ENCODE measurements at regions not wholly inside any gene's neighbourhood (a gene's known extent, or its start where the extent isn't known, plus 50 kb on each side); places are given as distances from the start of the nearest gene placed in this dataset.

DNA sequence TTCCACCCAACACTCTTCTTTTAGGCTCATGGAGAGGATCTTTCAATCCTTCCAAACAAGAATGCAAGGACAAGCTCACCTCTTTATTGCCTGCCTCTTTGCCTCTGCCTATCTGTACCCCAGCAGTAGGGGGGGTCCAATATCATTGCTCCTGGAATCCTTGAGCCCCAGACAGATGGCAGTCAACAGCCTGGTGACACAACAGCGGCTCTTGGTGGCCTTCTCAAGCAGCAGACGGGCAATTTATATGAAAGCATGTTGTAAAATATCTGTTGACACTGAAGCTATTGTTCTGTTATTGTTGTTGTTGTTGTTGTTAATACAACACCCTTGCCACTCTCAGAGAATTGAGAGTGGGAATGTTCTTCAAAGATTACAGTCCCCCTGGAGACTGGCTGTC, 480.0 kb upstream of the CADM1 start:
- Mint-ChIP-seq H3K4me3 (no peak overlapping the region), H3K4me1 (peaks cover 31% of the 10 kb centered on the region), H3K36me3 (ENCODE audit: low read depth) (no peaks in the 10 kb centered on the region), H3K9me3 (no peaks in the 10 kb centered on the region), H3K27ac (ENCODE audit: unreplicated experiment) (no peak overlapping the region), H3K27me3 (ENCODE audit: low read depth) (no peaks in the 10 kb centered on the region)
- TF ChIP-seq, protein P1, sequence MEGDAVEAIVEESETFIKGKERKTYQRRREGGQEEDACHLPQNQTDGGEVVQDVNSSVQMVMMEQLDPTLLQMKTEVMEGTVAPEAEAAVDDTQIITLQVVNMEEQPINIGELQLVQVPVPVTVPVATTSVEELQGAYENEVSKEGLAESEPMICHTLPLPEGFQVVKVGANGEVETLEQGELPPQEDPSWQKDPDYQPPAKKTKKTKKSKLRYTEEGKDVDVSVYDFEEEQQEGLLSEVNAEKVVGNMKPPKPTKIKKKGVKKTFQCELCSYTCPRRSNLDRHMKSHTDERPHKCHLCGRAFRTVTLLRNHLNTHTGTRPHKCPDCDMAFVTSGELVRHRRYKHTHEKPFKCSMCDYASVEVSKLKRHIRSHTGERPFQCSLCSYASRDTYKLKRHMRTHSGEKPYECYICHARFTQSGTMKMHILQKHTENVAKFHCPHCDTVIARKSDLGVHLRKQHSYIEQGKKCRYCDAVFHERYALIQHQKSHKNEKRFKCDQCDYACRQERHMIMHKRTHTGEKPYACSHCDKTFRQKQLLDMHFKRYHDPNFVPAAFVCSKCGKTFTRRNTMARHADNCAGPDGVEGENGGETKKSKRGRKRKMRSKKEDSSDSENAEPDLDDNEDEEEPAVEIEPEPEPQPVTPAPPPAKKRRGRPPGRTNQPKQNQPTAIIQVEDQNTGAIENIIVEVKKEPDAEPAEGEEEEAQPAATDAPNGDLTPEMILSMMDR (conservative IDR thresholded peaks at IDR 0.05) = no peak
- no peak for DNase-seq (ENCODE audit: low read depth, low spot score)

DNA sequence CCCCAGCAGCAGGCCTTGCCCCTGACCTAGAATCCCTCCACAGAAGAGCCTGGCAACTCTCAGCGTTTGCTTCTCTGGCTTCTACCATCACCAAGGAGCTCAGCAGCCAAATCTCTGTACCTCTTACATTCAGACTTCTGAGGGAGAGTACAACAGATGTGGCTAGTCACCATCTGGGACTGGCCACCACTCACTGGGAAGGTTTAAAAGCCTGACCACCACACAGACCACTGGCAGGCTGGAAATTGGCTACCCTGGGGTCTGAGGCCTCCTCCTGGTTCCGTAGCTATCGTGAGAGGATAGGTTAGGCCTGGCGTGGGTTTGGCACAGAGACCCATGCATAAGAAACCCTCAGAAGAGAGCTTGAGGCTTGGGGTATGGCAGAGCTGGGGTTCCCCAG, 478.5 kb upstream of the CADM1 start:
- Mint-ChIP-seq H3K36me3 (ENCODE audit: low read depth) (no peaks in the 10 kb centered on the region), H3K4me3 (peak overlapping the region; percentile 13), H3K27me3 (ENCODE audit: low read depth) (no peaks in the 10 kb centered on the region), H3K9me3 (no peaks in the 10 kb centered on the region), H3K4me1 (peaks cover 27% of the 10 kb centered on the region), H3K27ac (ENCODE audit: unreplicated experiment) (peak overlapping the region; percentile 37)
- TF ChIP-seq, protein P1 (conservative IDR thresholded peaks at IDR 0.05) = no peak
- DNase-seq (ENCODE audit: low read depth, low spot score) = no peak

DNA sequence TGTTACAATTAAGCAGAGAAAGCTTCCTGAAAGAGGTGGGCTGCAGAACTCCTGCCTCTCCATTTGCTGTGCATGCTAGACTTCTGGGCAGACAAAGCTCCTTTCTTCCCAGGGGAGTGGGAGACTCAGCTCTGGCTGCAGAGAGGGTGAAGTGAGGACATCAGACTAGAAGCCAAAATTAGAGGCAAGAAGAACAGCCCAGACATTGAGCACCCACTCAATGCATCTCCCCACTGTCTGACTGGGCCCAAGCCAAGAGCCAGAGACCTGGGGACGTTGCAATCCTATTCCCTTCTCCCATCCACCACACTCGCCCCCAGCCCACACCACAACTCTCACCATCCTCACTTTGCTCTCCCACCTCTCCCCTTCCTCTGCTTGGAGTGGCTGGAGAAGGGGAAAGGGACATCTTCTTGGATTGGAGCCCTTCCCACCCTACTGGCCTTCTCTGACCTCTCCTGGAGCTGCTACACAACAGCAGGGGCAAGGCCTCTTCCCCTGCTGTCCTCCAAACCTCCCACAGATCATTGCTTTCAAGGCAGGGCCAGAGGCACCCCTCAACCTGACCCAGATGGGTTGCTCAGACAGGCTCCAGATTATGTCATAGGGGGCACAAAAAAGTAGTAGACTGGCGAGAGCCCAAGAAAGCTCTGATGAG, 477.7 kb upstream of the CADM1 start:
- Mint-ChIP-seq H3K4me3 (peak overlapping the region; percentile 13), H3K9me3 (no peaks in the 10 kb centered on the region), H3K4me1 (peaks cover 31% of the 10 kb centered on the region), H3K27ac (ENCODE audit: unreplicated experiment) (no peak overlapping the region), H3K27me3 (ENCODE audit: low read depth) (no peaks in the 10 kb centered on the region), H3K36me3 (ENCODE audit: low read depth) (no peaks in the 10 kb centered on the region)
- DNase-seq (ENCODE audit: low read depth, low spot score) = no peak
- TF ChIP-seq, protein P1 (conservative IDR thresholded peaks at IDR 0.05) = no peak

DNA sequence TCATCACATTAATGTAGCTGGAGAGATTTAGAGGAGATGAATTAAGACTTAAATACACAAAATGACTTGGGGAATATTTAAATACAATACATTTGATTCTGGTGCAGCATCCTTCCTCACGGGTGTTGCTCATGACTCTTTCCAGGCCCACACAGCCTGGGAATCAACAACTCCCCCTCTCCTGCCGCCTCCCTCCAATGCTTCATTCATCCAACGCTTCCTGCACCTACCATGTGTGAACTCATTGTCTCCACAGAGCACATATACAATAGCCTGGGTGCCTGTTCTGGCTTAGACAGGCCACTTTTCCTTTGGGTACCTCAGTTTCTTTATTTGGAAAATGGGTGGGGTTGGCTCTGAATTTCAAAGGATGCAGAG, 476.9 kb upstream of the CADM1 start:
- Mint-ChIP-seq H3K9me3 (no peaks in the 10 kb centered on the region), H3K27me3 (ENCODE audit: low read depth) (no peaks in the 10 kb centered on the region), H3K27ac (ENCODE audit: unreplicated experiment) (no peak overlapping the region), H3K4me1 (peaks cover 37% of the 10 kb centered on the region), H3K4me3 (no peak overlapping the region), H3K36me3 (ENCODE audit: low read depth) (no peaks in the 10 kb centered on the region)
- no peak for DNase-seq (ENCODE audit: low read depth, low spot score)
- TF ChIP-seq, protein P1 (conservative IDR thresholded peaks at IDR 0.05) = no peak

DNA sequence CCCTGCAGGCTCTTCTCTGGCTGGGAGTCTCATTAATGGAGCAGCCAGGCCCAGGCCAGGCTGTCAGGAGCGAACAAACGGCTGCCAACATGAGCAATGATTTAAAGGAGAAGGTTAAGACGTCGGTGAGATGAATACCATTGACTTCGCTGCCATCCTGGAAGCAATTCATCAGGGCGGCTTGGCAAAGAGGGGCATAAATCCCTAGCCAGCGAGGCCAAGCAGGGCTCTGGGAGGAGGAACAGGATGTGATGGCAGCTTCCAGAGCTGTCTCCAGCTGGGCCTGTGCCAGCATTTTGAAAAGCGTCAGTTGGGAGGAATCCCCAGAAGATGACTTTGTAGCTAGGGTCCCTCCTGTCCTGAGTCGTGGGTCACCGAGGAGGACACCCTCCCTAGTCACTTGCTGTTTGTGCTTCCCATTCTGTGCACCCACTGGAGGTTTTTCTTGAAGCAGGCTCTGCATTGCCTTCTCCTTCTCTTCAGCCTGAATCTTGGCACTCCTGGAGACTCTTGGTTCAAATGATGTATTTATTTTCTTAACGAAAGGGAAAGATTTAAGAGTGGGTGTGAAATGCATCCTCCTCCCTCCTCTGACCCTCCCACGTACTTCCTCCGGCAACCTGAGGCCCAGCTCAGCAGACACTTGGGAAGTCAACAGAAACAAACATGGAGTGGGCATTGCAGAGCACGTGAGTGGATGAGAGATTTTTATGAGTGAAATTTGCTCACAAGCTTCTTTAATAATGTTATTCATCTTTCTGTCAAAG, 476.3 kb upstream of the CADM1 start:
- TF ChIP-seq, protein P1 (conservative IDR thresholded peaks at IDR 0.05) = no peak
- Mint-ChIP-seq H3K27ac (ENCODE audit: unreplicated experiment) (no peak overlapping the region), H3K27me3 (ENCODE audit: low read depth) (no peaks in the 10 kb centered on the region), H3K4me3 (no peak overlapping the region), H3K9me3 (no peaks in the 10 kb centered on the region), H3K4me1 (peaks cover 43% of the 10 kb centered on the region), H3K36me3 (ENCODE audit: low read depth) (no peaks in the 10 kb centered on the region)
- no peak for DNase-seq (ENCODE audit: low read depth, low spot score)
